ENCODE measurements at regions not wholly inside any gene's neighbourhood (a gene's known extent, or its start where the extent isn't known, plus 50 kb on each side); places are given as distances from the start of the nearest gene placed in this dataset.
A peak's percentile ranks its signal among the peaks of the same experiment; 100 is the strongest.

DNA sequence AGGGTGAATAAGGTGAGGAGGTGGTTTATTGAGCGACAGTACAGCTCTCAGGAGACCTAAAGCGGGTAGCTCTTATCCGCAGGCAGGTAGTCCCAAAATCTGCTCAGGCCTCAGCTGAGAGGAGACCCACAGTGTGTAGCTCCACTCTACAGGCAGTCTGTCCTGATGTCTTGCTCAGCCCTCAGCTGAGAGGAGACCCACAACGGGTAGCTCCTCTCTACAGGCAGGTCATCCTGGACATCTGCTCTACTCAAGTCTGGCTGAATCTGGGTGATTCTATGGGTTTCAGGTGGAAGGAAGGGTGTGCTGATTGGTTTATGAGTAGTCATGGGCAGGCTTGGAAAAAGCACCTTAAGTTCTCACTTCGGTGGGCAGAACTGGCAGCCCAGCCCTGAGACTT lies 55.6 kb upstream of the ABCB5 start:
- TF ChIP-seq, protein P1, sequence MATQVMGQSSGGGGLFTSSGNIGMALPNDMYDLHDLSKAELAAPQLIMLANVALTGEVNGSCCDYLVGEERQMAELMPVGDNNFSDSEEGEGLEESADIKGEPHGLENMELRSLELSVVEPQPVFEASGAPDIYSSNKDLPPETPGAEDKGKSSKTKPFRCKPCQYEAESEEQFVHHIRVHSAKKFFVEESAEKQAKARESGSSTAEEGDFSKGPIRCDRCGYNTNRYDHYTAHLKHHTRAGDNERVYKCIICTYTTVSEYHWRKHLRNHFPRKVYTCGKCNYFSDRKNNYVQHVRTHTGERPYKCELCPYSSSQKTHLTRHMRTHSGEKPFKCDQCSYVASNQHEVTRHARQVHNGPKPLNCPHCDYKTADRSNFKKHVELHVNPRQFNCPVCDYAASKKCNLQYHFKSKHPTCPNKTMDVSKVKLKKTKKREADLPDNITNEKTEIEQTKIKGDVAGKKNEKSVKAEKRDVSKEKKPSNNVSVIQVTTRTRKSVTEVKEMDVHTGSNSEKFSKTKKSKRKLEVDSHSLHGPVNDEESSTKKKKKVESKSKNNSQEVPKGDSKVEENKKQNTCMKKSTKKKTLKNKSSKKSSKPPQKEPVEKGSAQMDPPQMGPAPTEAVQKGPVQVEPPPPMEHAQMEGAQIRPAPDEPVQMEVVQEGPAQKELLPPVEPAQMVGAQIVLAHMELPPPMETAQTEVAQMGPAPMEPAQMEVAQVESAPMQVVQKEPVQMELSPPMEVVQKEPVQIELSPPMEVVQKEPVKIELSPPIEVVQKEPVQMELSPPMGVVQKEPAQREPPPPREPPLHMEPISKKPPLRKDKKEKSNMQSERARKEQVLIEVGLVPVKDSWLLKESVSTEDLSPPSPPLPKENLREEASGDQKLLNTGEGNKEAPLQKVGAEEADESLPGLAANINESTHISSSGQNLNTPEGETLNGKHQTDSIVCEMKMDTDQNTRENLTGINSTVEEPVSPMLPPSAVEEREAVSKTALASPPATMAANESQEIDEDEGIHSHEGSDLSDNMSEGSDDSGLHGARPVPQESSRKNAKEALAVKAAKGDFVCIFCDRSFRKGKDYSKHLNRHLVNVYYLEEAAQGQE (IDR thresholded peaks at IDR 0.05; ENCODE audit: low read depth) = no peak
- TF ChIP-seq, protein P2, sequence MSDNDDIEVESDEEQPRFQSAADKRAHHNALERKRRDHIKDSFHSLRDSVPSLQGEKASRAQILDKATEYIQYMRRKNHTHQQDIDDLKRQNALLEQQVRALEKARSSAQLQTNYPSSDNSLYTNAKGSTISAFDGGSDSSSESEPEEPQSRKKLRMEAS (IDR thresholded peaks at IDR 0.05) = no peak
- TF ChIP-seq EP300 (IDR thresholded peaks at IDR 0.05; ENCODE audit: borderline replicate concordance) = no peak
- no peak for TF ChIP-seq TAF1 (IDR thresholded peaks at IDR 0.05; ENCODE audit: low read depth)
- no peak for TF ChIP-seq ZBTB7A (IDR thresholded peaks at IDR 0.05; ENCODE audit: low read depth)
- TF ChIP-seq FOXM1 (IDR thresholded peaks at IDR 0.05; ENCODE audit: borderline replicate concordance, low read depth) = no peak
- no peak for TF ChIP-seq CREB1 (IDR thresholded peaks at IDR 0.05; ENCODE audit: low read depth)
- no peak for TF ChIP-seq TCF12 (IDR thresholded peaks at IDR 0.05; ENCODE audit: low read depth)
- no peak for TF ChIP-seq YY1 (IDR thresholded peaks at IDR 0.05; ENCODE audit: low read depth)
- TF ChIP-seq NFIC (IDR thresholded peaks at IDR 0.05) = no peak
- no peak for TF ChIP-seq RAD21 (IDR thresholded peaks at IDR 0.05; ENCODE audit: low read depth)
- no peak for TF ChIP-seq EGR1 (IDR thresholded peaks at IDR 0.05)
- TF ChIP-seq CEBPB (IDR thresholded peaks at IDR 0.05) = no peak
- TF ChIP-seq TEAD4 (IDR thresholded peaks at IDR 0.05) = no peak
- TF ChIP-seq, protein P3, sequence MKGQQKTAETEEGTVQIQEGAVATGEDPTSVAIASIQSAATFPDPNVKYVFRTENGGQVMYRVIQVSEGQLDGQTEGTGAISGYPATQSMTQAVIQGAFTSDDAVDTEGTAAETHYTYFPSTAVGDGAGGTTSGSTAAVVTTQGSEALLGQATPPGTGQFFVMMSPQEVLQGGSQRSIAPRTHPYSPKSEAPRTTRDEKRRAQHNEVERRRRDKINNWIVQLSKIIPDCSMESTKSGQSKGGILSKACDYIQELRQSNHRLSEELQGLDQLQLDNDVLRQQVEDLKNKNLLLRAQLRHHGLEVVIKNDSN (IDR thresholded peaks at IDR 0.05) = no peak

DNA sequence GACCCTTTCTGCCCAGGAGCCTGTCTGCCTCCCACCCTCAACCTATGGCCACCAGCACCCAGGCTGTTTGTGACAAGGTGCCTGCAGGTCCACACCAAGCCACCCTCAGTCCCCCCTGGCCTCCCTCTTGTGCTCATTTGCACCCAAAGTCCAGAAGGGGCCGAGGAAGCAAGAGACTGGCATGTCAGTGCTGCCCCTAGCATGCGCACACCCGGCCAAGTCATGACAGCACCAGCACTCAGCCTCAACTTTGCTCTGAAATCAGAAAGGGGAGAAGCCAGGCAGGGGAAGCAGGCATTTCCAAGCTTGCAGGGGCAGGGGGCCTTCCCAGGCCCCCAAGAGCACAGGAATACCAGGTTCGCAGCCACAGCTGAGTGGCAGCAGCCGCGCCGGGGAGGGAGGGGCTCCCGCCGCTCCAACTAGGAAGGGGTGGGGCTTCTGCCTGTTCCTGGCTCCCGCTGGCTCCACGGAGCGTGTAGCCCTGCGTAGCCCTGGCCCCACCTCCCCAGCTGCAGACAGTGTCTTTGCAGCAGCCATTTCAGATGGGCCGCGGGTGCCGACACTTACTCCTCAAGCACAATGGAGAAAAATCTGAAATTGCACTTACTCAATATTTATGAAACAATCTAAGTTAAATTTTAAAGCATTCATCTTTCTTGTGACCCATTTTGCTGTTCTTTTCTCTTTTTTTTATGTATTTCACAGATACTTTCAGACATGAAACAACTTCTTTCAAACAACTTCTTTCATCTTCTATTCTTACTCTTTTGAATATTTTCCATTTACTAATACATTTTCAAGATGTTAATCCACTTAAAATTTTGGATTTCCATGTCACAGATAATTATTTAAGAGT lies 54.9 kb upstream of the ABCB5 start:
- no peak for TF ChIP-seq TAF1 (IDR thresholded peaks at IDR 0.05; ENCODE audit: low read depth)
- TF ChIP-seq TEAD4 (IDR thresholded peaks at IDR 0.05) = no peak
- TF ChIP-seq RAD21 (IDR thresholded peaks at IDR 0.05; ENCODE audit: low read depth) = no peak
- TF ChIP-seq ZBTB7A (IDR thresholded peaks at IDR 0.05; ENCODE audit: low read depth) = no peak
- TF ChIP-seq EP300 (IDR thresholded peaks at IDR 0.05; ENCODE audit: borderline replicate concordance) = no peak
- TF ChIP-seq, protein P1 (IDR thresholded peaks at IDR 0.05; ENCODE audit: low read depth) = no peak
- TF ChIP-seq, protein P3 (IDR thresholded peaks at IDR 0.05) = no peak
- TF ChIP-seq YY1 (IDR thresholded peaks at IDR 0.05; ENCODE audit: low read depth) = no peak
- TF ChIP-seq, protein P2 (IDR thresholded peaks at IDR 0.05) = no peak
- TF ChIP-seq EGR1 (IDR thresholded peaks at IDR 0.05) = no peak
- no peak for TF ChIP-seq TCF12 (IDR thresholded peaks at IDR 0.05; ENCODE audit: low read depth)
- no peak for TF ChIP-seq NFIC (IDR thresholded peaks at IDR 0.05)
- TF ChIP-seq CEBPB (IDR thresholded peaks at IDR 0.05) = no peak
- TF ChIP-seq CREB1 (IDR thresholded peaks at IDR 0.05; ENCODE audit: low read depth) = no peak
- no peak for TF ChIP-seq FOXM1 (IDR thresholded peaks at IDR 0.05; ENCODE audit: borderline replicate concordance, low read depth)

DNA sequence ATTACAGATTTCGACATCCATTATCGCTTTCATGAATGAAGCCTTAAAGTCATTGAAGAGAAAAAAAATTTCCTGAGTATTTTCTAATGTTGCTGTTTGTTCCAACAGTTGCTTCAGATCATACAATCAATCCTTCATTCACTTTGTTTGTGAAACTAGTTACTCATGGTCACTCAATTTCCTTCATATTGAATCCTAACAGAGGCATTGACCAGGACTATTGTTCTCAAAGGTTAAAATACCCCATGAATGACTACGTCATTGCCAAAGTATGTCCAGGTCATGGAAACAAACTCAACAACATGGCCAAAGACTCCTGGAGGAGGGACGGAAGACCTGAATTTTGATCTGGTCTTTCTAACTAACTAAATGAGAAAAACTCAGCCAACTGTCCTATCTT lies 54.0 kb upstream of the ABCB5 start:
- TF ChIP-seq TEAD4 (IDR thresholded peaks at IDR 0.05) (peak; percentile 41; the same call in 1 of the 2 replicates), EGR1 (IDR thresholded peaks at IDR 0.05) (no peak), EP300 (IDR thresholded peaks at IDR 0.05; ENCODE audit: borderline replicate concordance) (peak; percentile 16; the same call in 1 of the 2 replicates), TAF1 (IDR thresholded peaks at IDR 0.05; ENCODE audit: low read depth) (no peak)

DNA sequence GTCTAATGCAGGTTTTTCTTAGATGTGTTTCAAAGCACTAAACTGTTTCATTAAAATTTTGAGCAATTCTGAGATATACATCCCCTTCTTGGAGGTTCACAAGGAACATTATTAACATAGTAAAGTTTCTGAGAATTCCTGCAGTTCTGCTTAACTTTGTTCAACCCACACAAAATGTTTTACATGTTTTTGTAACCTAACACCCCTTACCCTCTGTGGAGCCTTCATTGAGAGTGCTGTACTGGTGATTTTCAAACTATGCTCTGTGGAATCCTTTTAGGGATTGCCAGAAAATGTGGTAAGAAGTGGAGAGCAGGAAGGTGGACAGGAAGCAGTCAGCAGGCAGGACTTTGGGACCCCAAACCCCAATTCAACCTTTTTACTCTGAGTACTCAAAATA lies 53.6 kb upstream of the ABCB5 start:
- no peak for TF ChIP-seq FOXM1 (IDR thresholded peaks at IDR 0.05; ENCODE audit: borderline replicate concordance, low read depth)

DNA sequence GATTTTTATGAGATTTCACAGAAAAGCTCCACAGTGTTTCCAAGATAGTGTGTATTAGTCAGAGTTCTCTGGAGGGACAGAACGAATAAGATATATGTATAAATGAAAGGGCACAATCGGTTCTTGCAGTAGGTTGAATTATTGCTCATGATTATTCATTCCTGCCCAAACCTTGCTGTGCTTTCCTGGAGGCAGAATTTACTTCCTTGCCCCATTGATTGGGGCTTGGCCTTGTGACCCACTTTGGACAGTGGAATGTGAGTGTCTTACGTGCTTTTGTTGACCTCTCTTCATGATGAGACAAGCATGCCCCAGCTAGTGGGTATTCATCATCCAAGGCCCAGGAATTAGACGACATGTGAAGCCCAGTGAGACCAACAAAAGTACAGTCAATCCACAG lies 53.0 kb upstream of the ABCB5 start:
- TF ChIP-seq CEBPB (IDR thresholded peaks at IDR 0.05) (no peak), CREB1 (IDR thresholded peaks at IDR 0.05; ENCODE audit: low read depth) (no peak)

Measured in Ishikawa (cell line).